GM21825 (cell line): ENCODE measurements at regions not wholly inside any gene's neighbourhood (a gene's known extent, or its start where the extent isn't known, plus 50 kb on each side); places are given as distances from the start of the nearest gene placed in this dataset.

Source experiments
- ATAC-seq: cut with Tn5 transposase; IDR thresholded peaks from one replicate; pipeline ENCODE4 v1.9.1; 2021; ENCODE audit warnings: mild to moderate bottlenecking, moderate library complexity; ENCODE audit not compliant: unreplicated experiment

DNA sequence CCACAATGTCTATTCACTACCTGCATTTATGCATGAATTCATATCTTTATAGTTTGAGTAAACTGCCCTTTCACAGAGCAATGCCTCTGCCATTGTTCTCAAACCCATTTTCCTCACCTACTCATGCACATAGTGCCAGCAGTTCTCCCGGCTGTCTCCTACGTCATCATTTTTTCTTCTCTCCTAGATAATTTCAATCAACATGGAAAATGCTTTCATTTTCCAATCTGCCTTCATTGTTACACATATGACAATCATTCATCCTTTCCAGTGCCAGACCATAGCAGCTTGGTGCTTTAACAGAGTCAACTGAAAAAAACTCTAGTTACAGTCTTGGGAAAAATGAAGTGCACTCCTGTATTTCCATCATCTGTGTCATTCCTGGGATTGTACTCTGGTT, 514.8 kb upstream of the CTNND2 start:
- ATAC-seq: no peak

DNA sequence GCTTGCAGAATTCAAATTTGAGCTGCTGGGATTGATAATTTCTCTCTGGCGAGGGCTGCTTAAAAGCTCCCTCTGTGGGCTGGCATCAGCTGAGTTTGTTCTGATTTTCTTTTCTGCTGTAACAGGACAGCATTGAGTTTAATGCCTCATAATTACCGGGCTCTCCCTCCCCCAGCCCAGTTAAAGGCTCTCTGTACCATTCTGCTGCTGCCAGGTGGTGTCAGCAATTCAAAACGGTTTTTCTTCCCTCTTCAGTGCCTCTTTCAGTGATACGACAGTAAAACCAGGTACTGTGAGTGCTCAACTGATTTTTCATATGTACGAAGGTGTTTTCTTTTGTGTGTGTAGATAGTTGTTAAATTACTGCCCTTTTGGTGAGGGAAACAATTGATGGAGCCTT, 509.3 kb upstream of the CTNND2 start:
- no peak for ATAC-seq

DNA sequence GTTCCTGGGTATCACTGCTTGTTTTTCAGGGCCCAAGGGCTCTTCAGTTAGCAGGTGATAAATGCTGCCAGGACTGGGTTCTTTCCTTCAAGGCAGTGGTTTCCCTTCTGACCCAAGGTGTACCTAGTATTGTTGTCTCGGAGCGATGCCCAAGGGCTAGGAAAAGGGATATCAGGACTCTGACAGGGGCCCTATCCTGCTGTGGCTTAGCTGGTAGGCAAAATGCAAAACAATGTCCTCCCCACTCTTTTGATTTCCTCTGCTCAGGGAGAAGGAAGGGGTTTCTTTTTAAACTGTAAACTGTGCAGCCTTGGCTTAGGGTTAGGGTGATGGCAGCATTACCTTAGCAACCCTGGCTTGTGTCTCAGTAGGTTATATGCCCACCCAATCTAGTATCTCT, 508.8 kb upstream of the CTNND2 start:
- no peak for ATAC-seq

DNA sequence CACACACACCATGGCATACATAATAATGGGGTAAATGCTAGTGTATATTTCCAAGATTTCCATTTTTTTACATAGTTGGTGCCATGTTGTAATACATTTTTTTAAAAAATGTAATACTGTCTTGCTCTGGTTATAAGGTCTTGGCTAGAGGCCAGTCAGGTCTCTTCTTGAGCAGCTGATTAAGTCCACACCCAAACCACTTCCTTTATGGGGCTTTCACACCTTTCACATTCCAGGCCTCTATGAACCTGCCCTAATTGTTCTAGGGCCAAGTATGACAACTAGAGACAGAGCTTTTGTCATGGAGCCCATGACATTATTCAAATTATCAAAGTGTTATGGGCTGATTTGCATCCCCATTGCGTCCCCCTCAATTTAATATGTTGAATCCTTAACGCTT, 495.6 kb upstream of the CTNND2 start:
- ATAC-seq: no peak

DNA sequence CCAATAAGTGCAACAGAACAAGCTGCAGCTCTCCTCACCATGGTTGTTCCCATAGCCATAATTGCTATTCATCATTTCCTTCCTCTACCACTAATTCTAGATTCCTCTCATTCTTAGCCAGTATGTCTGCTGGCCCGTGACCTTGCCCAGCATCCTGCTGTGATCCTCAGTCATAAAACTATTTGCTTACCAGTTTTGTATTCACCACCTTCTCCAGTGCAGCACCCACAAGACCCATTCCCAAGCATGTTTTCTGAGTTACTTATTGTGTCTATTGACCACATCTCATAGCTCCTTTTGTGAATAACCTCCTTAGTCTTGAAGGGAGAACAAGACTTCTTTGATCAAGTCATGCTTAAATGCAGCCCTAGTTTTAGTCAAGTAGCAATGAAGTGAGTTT, 488.0 kb upstream of the CTNND2 start:
- no peak for ATAC-seq

DNA sequence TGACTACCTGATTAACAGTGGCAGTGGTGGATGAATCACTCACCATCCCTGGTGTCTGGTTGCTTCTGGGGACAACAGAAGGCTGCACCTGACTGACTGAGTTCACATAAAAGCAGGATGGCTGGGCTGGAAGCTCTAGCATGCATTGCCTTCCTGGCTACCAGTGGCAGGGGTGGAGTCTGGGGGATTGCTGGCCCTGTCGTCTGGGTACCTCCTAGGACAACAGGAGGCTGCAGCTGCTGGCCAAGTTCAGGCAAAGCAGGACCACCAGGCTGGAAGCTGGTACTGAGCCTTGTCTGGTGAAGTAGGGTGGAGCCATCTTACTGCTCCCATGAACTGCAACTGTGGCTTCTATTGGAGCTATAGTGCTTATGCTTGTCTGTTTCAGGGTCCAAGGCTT, 480.8 kb upstream of the CTNND2 start:
- no peak for ATAC-seq

DNA sequence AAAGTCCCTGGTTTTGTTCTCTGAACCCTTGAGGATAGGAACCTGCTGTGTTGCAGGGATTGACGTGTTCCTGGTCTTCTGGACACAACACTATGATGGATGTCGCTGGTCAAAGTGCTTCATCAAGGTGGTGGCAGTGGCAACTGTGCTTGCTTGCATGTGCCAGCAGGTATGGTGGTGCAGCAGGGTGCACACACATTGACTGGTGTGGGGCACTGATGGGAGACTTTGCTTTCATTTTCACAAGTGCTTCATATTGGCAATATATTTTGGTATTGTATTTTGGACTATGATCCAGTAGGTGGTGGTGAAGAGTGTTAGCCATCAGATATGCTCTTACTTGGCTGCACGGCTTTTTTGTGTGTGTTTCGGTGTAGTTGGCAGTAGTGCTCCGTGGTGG, 479.8 kb upstream of the CTNND2 start:
- no peak for ATAC-seq

DNA sequence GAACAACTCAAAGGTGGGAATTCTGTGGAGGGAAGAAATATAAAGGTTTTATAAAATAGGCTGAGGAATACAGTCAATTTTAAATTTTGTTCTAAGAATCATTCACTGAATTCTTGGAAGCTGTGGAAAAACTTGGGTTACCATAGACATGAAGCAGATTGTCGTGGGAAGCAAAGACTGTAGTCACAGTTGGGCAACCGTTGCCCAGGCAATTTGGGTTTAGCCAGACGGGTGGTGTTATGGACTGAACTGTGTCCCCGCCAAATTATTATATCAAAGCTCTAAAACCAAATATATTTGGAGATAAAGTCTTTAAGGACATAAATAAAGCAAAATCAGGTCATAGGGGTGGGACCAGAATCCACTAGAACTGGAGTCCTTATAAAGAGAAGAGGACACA, 463.7 kb upstream of the CTNND2 start:
- no peak for ATAC-seq

DNA sequence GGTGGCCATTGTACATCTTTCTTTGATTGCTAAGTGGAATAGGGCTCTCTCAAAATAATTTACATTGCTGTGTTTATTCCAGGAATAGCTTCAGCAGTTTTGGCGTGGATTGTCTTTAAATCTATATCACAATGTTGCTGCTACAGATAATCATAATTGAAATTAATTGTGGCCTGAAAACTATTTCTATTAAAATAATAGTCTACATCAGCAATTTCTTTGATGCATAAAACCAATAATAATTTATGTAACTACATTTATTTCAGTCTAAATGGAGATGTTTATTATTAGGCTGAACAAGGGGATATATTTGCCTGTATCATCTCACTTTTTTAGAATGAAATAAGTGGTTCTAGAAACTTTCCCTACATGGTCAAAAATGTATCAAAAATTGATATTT, 456.0 kb upstream of the CTNND2 start:
- ATAC-seq: no peak

DNA sequence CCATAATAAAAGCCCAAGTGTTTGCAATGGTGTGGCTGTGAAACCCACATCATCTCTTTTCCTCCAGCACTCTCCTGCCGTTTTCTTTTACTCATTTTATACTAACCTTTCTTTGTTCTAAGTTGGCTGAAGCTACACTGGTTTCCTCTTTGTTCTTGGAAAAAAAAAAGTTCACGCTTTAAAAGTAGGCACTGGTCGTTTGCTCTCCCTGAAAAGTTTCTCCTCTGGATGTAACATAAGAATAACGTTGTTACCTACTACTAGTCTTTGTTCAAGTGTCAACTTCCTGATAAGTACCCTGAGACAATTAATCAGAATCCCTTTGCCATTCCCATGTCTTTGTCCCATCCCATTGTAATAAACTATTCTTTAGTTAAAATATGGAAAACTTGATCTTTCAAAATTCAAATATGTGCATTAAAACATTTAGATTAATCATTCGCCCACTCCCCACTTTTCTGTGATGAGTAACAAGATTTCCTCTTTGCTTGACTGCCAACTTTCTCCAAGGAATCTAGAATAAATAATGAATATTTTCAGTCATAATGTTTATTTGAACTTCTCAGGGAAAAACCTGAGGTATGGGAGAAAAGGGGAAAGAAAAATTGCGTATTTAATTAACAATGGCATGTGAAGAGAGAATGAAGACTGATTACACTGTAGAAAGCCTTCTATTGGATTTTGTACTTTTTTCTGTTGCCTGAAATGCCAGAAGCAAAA, 454.3 kb upstream of the CTNND2 start:
- no peak for ATAC-seq

DNA sequence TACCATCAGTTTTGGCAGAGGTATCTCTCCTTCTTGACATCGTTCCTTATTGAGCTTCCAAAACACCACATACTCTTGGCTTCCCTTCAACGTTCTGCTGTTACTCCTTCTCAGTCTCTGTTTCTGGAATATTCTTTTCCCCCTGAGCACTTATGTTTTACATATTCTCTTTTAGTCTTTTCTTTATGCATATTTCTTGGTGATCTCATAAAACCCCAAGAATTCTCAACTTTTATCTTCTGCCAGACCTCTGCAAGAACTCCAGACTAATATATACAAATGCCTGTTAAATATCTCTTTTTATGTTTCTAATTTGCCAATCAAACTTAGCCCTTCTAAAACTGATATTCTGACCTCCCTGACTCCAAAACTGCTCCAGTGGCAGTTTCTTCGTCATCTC, 453.4 kb upstream of the CTNND2 start:
- ATAC-seq: no peak

DNA sequence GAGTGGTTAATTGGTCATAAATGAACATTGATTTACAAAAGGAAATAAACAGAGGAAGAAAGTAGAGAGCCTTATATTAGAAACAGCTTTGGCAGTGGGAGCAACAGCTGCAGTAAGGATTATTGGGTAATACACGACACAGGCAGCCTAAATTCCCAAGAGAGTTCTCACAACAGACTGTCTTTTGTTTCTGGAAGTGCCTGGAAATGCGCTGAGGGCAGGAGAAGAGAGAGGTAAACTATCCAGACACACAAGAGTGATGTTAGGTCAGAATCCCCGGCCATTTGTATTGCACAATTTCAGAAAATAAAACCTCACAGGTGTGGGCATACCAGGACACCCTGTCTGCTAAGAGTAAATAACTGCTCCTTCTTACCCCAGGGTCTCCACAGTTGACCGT, 450.4 kb upstream of the CTNND2 start:
- no peak for ATAC-seq

DNA sequence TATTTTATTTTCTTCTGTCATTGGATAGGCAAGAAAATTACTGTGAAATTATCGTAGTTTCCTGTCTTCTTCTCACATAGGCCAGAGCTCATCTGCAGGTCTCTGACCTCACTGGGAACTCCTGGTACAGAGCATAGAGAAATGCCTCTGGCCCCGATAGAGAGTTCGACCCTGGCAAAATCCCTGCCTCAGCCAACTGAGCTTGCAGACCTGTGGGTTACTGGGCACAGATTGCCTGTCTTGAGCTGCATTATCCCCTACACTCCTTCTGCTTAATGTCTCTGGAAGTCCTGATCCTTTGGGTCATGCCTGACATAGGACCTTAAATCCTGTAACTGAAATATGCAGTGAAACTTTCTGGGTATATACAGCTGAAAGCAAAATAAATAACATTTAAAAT, 439.3 kb upstream of the CTNND2 start:
- no peak for ATAC-seq

DNA sequence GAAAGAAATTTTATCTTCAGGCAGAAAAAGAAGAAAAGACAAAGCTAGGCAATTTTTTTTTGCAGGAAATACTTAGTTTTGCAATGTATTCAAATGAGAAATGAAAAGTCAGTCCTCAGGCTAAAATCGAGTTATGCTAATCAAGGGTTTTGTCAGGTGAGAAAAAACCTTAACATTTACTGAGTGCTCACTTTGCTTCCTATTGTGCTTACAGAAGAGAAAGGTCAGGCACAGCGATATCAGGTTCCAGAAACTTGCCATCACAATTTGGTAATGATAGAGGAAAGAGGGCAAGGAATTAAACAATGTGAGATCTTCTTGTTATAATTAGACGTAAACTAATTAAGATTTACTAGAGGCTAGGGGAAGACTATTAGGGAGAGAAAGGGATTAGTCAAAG, 431.7 kb upstream of the CTNND2 start:
- no peak for ATAC-seq

DNA sequence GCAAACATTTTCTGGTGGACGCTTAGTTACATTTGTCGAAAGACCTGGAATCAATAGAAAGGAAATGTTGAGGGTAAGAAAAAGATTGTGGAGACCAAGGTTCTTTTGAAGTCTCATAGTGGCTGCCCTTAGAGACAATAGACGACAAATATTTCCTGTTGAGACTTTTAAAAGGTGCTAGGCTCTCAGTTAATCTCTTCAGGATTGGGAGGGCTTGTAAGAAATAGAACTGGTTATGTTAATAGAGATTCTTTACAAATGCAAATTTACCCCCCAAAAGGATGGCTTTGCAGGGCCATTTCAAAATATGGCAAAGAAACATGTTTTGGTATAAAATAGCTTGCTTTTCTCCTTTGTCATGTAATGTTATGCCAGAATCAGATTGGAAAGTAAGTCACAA, 428.2 kb upstream of the CTNND2 start:
- no peak for ATAC-seq

DNA sequence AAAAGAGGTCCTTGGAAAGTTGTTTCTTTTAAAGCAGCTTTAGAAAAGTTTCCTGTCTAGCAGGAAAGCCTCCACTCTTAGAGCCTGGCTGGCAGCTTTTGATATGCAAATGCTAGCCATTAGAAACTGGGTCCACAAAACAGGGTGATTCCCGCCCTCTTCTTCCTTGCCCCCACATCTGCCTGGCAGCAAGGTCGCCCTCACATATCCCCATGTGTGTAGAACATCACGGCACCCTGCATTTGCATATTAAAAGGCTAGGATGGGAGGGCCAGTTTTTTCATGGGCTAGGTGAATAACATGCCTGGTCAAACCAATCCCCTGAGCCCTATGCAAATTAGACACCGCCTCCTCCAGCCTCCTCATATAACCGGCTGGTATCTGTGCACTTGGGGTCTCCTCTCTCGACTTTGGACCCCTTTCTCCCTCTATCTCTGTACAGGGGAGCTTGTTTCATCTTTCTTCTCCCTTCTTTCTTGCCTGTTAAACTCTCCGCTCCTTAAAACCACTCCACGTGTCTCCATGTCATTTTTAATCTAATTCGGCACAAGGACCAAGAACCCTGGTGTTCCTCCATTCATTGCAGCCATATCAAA, 426.8 kb upstream of the CTNND2 start:
- ATAC-seq: no peak

DNA sequence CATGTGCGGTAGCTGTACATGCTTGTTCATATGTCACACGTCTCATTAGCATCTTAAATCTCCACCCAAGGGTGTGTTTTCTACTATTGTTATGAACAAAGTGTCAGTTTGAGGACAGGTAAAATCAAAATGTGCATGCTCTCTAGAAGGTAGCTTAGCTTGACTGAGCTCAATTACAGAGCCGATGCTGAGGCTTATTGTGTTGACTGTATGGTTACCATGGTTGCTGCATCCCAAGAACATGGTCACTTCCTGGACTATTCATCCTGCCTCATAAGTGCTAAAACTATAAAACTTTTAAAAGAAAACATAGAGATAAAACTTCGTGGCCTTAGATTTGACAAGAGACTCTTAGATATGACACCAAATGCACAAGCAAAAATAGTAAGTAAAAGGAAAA, 426.1 kb upstream of the CTNND2 start:
- no peak for ATAC-seq

DNA sequence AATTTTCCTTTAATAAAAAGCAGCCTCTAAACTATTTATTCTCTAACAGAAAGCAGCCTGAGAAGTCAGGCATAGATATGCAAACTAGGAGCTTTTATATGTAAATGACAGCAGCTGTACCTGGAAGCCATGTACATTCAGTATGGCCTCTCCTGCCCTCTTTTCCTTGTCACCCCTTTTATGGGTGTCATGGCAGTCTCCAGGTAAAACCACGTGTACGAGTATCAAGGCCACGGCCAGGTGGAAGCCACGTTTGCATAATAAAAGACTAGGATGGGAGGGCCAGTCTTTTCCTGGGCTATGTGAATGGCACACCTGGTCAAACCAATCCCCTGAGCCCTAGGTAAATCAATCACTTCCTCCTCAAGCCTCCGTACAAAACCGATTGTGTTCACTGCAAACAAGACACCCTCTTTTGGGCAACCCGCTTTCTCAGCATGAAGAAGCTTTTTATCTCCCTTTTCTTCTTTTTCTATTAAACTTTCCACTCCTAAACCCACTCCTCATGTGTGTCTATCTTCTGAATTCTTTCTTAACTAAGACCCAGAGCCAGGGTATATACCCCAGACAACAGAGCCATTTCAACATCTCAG, 419.5 kb upstream of the CTNND2 start:
- no peak for ATAC-seq

DNA sequence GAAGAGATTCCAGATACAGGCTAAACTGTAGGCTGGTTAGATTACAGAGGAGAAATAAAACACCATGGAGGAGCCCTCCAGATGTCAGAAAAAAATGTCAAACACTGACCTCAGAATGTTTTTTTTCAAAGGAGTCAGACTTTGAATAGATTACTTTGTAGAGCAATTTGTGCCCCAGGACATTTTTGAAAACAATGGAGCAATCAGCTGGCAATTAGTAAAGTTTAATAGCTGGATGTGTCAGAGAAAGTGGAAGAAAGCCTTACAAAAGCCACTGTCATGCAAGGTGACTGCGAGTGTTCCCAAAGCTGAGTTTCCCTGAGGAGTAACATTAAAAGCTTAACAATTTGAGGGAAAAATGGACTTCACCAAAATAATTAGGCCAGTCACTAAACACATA, 417.8 kb upstream of the CTNND2 start:
- ATAC-seq: no peak

DNA sequence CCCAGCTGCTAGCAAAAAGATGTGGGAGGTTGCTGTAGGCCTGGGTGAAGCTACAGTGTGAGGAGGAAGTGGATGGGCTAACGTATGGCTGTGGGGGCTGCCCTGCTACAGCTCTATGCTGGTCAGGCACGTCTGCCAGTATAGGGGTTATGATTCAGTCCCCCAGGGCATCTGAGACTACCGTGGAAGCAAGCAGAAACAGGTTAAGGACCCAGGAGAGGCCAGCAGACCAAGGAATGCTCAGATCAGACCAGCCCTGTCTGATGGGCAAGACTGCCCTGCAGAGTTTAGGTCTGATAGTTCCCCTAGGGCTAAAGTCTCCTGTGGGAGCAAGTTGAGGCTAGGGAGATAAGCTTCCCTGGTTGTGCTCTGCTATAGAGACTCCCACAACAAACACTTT, 416.1 kb upstream of the CTNND2 start:
- ATAC-seq: no peak

DNA sequence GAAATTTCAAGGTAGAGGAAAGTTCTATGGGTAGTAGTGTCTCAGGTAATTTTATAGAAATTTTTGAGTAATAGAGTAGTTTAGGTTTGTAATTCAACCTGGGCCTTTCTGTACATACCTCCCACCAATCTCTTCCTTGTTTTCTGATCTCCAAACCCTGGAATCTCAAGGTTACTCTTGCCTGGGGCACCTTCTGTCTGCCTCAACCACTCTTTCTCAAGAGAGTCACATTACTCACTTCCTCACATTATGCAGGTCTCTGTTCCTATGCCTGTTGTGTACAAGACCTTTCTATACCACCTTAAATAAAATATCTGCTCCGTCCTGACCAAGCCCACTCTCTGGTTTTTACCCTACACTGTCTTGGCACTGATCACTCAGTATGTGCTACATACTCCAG, 412.6 kb upstream of the CTNND2 start:
- no peak for ATAC-seq

DNA sequence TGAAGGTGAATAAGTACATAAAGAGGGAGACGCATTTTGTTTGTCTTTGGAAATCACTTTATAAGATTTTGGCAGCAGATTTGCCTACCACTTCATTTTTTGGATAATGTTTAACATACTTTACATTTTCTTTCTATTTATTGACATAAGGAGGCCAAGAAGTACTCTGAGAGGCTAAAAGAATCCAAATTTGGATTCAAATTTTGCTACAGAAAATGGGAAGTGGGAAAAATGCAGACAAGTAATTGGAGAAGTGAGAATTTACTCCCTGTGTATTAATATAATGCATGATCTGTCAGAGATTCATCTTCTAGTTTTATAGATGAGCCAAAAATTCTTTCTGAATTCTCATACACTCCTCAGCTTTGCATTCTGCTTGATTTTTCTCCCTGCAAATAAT, 411.2 kb upstream of the CTNND2 start:
- no peak for ATAC-seq

DNA sequence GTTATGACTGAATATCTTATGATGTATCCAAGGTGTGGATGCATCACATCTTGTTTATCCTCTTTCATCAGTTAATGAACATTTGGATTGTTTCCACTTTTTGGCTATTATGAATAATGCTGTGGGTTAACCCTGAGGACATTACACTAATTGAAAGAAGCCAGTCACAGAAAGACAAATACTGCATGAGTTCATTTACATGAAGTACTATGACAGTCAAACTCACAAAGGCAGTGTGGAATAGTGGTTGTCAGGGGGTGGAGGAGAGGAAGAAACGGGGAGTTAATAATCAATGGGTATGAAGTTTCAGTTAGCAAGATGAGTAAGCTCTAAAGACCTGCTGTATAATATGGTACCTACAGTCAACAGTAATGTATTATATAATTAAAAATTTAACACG, 409.4 kb upstream of the CTNND2 start:
- peak; percentile 78 for ATAC-seq
